ENCODE measurements at regions not wholly inside any gene's neighbourhood (a gene's known extent, or its start where the extent isn't known, plus 50 kb on each side); places are given as distances from the start of the nearest gene placed in this dataset.

GRCh38 chr5:62192958-62193357, 113.0 kb upstream of the KIF2A start:
- no peak for TF ChIP-seq CTCF (IDR thresholded peaks at IDR 0.05; ENCODE audit: low read depth, low read length)
- TF ChIP-seq EZH2phosphoT487 (IDR thresholded peaks at IDR 0.05; ENCODE audit: low read depth), result no peak

All from OCI-LY3 (cell line).